Endothelial cell of umbilical vein (primary cell): ENCODE measurements at regions not wholly inside any gene's neighbourhood (a gene's known extent, or its start where the extent isn't known, plus 50 kb on each side); places are given as distances from the start of the nearest gene placed in this dataset.

Source experiments
- EZH2 ChIP-seq: IDR thresholded peaks from 2 replicates; pipeline ENCODE4 v1.6.1; 2012; ENCODE audit warnings: borderline replicate concordance, low read depth, mild to moderate bottlenecking, moderate library complexity, low read length, inconsistent platforms; ENCODE audit not compliant: severe bottlenecking
- FOS ChIP-seq: IDR thresholded peaks from 2 replicates; pipeline ENCODE4 v1.6.1; 2011; ENCODE audit warnings: mild to moderate bottlenecking, low read length, moderate library complexity, borderline replicate concordance; ENCODE audit not compliant: insufficient read depth
- JUN ChIP-seq: IDR thresholded peaks from 2 replicates; pipeline ENCODE4 v1.6.1; 2011; ENCODE audit warnings: borderline replicate concordance, low read depth; ENCODE audit not compliant: insufficient read length, insufficient read depth
- MAX ChIP-seq: IDR thresholded peaks from 2 replicates; pipeline ENCODE4 v1.6.1; 2011; ENCODE audit not compliant: insufficient read depth, insufficient read length
- MYC ChIP-seq: IDR thresholded peaks from one replicate; pipeline ENCODE4 v1.6.1; 2011; ENCODE audit warnings: mild to moderate bottlenecking, low read depth, low read length
- POLR2A ChIP-seq: IDR thresholded peaks from 2 replicates; pipeline ENCODE4 v1.6.1; 2012; ENCODE audit warnings: low read depth, mild to moderate bottlenecking, control low read depth, low read length
- POLR2AphosphoS5 ChIP-seq: IDR thresholded peaks from 2 replicates; pipeline ENCODE4 v1.6.1; 2012; ENCODE audit warnings: low read depth, mild to moderate bottlenecking, control low read depth, low read length, moderate library complexity; ENCODE audit not compliant: insufficient read depth
- TF ChIP-seq, protein P1 (sequence below), 2 donors: IDR thresholded peaks; 1 replicate in 1 of 2; 2 replicates in 1 of 2; pipeline ENCODE4 v1.5.1; 2011; ENCODE audit warnings: low read length in 2 of 2, mild to moderate bottlenecking in 2 of 2, moderate library complexity in 2 of 2, control low read depth in 1 of 2, inconsistent platforms in 1 of 2, low read depth in 1 of 2; ENCODE audit not compliant: insufficient read depth in 1 of 2; ENCODE audit errors: extremely low read depth in 1 of 2

- TF ChIP-seq JUN, result no peak
- TF ChIP-seq, protein P1, sequence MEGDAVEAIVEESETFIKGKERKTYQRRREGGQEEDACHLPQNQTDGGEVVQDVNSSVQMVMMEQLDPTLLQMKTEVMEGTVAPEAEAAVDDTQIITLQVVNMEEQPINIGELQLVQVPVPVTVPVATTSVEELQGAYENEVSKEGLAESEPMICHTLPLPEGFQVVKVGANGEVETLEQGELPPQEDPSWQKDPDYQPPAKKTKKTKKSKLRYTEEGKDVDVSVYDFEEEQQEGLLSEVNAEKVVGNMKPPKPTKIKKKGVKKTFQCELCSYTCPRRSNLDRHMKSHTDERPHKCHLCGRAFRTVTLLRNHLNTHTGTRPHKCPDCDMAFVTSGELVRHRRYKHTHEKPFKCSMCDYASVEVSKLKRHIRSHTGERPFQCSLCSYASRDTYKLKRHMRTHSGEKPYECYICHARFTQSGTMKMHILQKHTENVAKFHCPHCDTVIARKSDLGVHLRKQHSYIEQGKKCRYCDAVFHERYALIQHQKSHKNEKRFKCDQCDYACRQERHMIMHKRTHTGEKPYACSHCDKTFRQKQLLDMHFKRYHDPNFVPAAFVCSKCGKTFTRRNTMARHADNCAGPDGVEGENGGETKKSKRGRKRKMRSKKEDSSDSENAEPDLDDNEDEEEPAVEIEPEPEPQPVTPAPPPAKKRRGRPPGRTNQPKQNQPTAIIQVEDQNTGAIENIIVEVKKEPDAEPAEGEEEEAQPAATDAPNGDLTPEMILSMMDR (IDR thresholded peaks at IDR 0.05; ENCODE audit: extremely low read depth in 1 of 2, insufficient read depth in 1 of 2, low read depth in 1 of 2, low read length in 2 of 2), result no peak
- no peak for TF ChIP-seq POLR2AphosphoS5
- TF ChIP-seq MYC, result no peak
- TF ChIP-seq POLR2A, result no peak
- TF ChIP-seq MAX, result no peak
- TF ChIP-seq EZH2, result no peak
- TF ChIP-seq FOS, result no peak
Measured at GRCh38 chr15:96058103-96058851, 272.2 kb upstream of the NR2F2 start.
